GM12878 (cell line): ENCODE measurements at regions not wholly inside any gene's neighbourhood (a gene's known extent, or its start where the extent isn't known, plus 50 kb on each side); places are given as distances from the start of the nearest gene placed in this dataset.

ENCODE experiments used
- ATAC-seq: fragments of 200-7000 bp; cut with Tn5 transposase; 3 replicates; pipeline ENCODE4 v1.9.1; 2020; ENCODE audit warnings: mild to moderate bottlenecking, moderate library complexity
- BruUV-seq: library from RNA; stranded (reverse); fragments of 400-500 nt; replicated peaks from 2 replicates; lab custom pipeline; 2021; lab: Mats Ljungman, UMichigan
- CTCF ChIA-PET: fragments of 300-600 bp; sonication (Branson Sonifier 250); formaldehyde crosslinking; extraction: SDS; loops from one replicate; lab custom pipeline; 2021; ENCODE audit warnings: inconsistent platforms; lab: Yijun Ruan, JAX
- POLR2A ChIA-PET: fragments of 350-600 bp; formaldehyde crosslinking; extraction: SDS; loops from one replicate; lab custom pipeline; 2021; ENCODE audit warnings: inconsistent platforms; lab: Charles Lee
- RAD21 ChIA-PET: fragments of 300-600 bp; sonication (Branson Sonifier 250); formaldehyde crosslinking; loops from one replicate; lab custom pipeline; 2023; ENCODE audit warnings: antibody characterized with exemption; ENCODE audit not compliant: unreplicated experiment; lab: Charles Lee
- SMC1A ChIA-PET: fragments of 300-600 bp; sonication (Branson Sonifier 250); formaldehyde crosslinking; loops from one replicate; lab custom pipeline; 2023; ENCODE audit not compliant: unreplicated experiment, uncharacterized antibody; lab: Charles Lee
- DNase-seq: peaks from one replicate; pipeline ENCODE4 v3.0.0-alpha.2; 2011; ENCODE audit warnings: low read depth, low spot score
- FAIRE-seq: peaks from 3 replicates; lab custom pipeline; 2011; peaks lifted over from hg19 to GRCh38; lab: Jason Lieb, UNC
- H2AFZ ChIP-seq: 2 replicates; pipeline ENCODE4 v1.6.0; 2011; ENCODE audit warnings: low read depth, low read length, control low read depth; ENCODE audit not compliant: control insufficient read depth
- H3K27ac ChIP-seq: 2 replicates; pipeline ENCODE4 v1.5.1; 2011; ENCODE audit warnings: control low read depth; ENCODE audit not compliant: control insufficient read depth, insufficient read depth
- H3K27me3 ChIP-seq, 2 experiments: replicated peaks in 1 of 2; 2 replicates each; pipeline versions ENCODE4 v1.6.0 to v1.6.1; 2011; ENCODE audit warnings: low read length in 1 of 2; ENCODE audit not compliant: control insufficient read depth in 2 of 2, insufficient read depth in 2 of 2
- H3K36me3 ChIP-seq, 2 experiments: 2 replicates each; pipeline ENCODE4 v1.5.1; 2011; ENCODE audit warnings: low read length in 1 of 2; ENCODE audit not compliant: control insufficient read depth in 2 of 2, insufficient read depth in 2 of 2
- H3K4me1 ChIP-seq: 2 replicates; pipeline ENCODE4 v1.6.1; 2011; ENCODE audit warnings: mild to moderate bottlenecking, low read length, moderate library complexity, mixed read lengths; ENCODE audit not compliant: control insufficient read depth, insufficient read depth
- H3K4me2 ChIP-seq: 2 replicates; pipeline ENCODE4 v1.6.0; 2011; ENCODE audit warnings: control low read depth; ENCODE audit not compliant: control insufficient read depth, insufficient read depth
- H3K4me3 ChIP-seq: fragments of 200-600 bp; sonication (generic); 2 replicates; pipeline ENCODE4 v1.5.1; 2016
- H3K79me2 ChIP-seq: 2 replicates; pipeline ENCODE4 v1.6.0; 2011; ENCODE audit warnings: low read length; ENCODE audit not compliant: control insufficient read depth, insufficient read depth
- H3K9ac ChIP-seq: 2 replicates; pipeline ENCODE4 v1.8.0; 2011; ENCODE audit warnings: low read length, control low read depth, mixed read lengths; ENCODE audit not compliant: control insufficient read depth, insufficient read depth
- H3K9me3 ChIP-seq: replicated peaks from 3 replicates; pipeline ENCODE4 v1.5.1; 2011; ENCODE audit warnings: mild to moderate bottlenecking, low read length; ENCODE audit not compliant: control insufficient read depth, insufficient read depth
- H4K20me1 ChIP-seq: 2 replicates; pipeline ENCODE4 v1.6.0; 2011; ENCODE audit not compliant: control insufficient read depth, insufficient read depth
- CHD1 ChIP-seq: IDR thresholded peaks from 2 replicates; pipeline ENCODE4 v1.6.1; 2012; ENCODE audit warnings: low read depth, low read length, improper control_type of control experiment
- EGR1 ChIP-seq, 2 experiments: IDR thresholded peaks; 1 replicate in 1 of 2; 2 replicates in 1 of 2; pipeline ENCODE4 v1.6.1; 2011 to 2012; ENCODE audit warnings: low read depth in 2 of 2, low read length in 2 of 2, borderline replicate concordance in 1 of 2, mild to moderate bottlenecking in 1 of 2, moderate library complexity in 1 of 2
- ESRRA ChIP-seq: IDR thresholded peaks from 2 replicates; pipeline ENCODE4 v1.6.1; 2012; ENCODE audit warnings: mild to moderate bottlenecking, low read length, improper control_type of control experiment
- GABPA ChIP-seq: IDR thresholded peaks from 2 replicates; pipeline ENCODE4 v1.6.1; 2014; ENCODE audit warnings: antibody characterized with exemption, low read depth, mild to moderate bottlenecking, inconsistent platforms
- GATAD2B ChIP-seq: fragments of 450-650 bp; conservative IDR thresholded peaks from 2 replicates; pipeline ENCODE4 v1.6.1; 2017; ENCODE audit warnings: low read depth, mild to moderate bottlenecking, moderate library complexity
- HCFC1 ChIP-seq: fragments of 150-350 bp; IDR thresholded peaks from 2 replicates; pipeline ENCODE4 v1.6.1; 2014; ENCODE audit warnings: low read length
- IKZF1 ChIP-seq: fragments of 450-650 bp; conservative IDR thresholded peaks from 2 replicates; pipeline ENCODE4 v1.6.1; 2017; ENCODE audit warnings: antibody characterized with exemption, mild to moderate bottlenecking
- JUNB ChIP-seq: IDR thresholded peaks from 2 replicates; pipeline ENCODE4 v1.6.1; 2016; ENCODE audit warnings: antibody characterized with exemption, mild to moderate bottlenecking
- LARP7 ChIP-seq: fragments of 450-650 bp; IDR thresholded peaks from 2 replicates; pipeline ENCODE4 v1.6.1; 2017; ENCODE audit warnings: mild to moderate bottlenecking
- NFYA ChIP-seq: IDR thresholded peaks from 2 replicates; pipeline ENCODE4 v1.6.1; 2011; ENCODE audit warnings: low read depth, mild to moderate bottlenecking, low read length, improper control_type of control experiment, borderline replicate concordance
- PAX8 ChIP-seq: fragments of 450-650 bp; IDR thresholded peaks from 2 replicates; pipeline ENCODE4 v1.6.1; 2017; ENCODE audit warnings: mild to moderate bottlenecking, moderate library complexity
- SMAD5 ChIP-seq: IDR thresholded peaks from 2 replicates; pipeline ENCODE4 v1.6.1; 2016; ENCODE audit warnings: antibody characterized with exemption, low read depth
- TCF12 ChIP-seq: IDR thresholded peaks from 2 replicates; pipeline ENCODE4 v1.6.1; 2011; ENCODE audit warnings: low read depth, mild to moderate bottlenecking, low read length
- TCF7 ChIP-seq: IDR thresholded peaks from 2 replicates; pipeline ENCODE4 v1.6.1; 2014; ENCODE audit warnings: antibody characterized with exemption, borderline replicate concordance
- ZNF217 ChIP-seq: fragments of 450-650 bp; IDR thresholded peaks from 2 replicates; pipeline ENCODE4 v1.6.1; 2017; ENCODE audit warnings: antibody characterized with exemption, mild to moderate bottlenecking
- WGBS: methylation state at CpG from one replicate; pipeline ENCODE4 v1.1.6; 2016; ENCODE audit warnings: low lambda C conversion rate; ENCODE audit not compliant: insufficient replicate concordance, insufficient coverage; ENCODE audit errors: missing lambda C conversion rate; 5-methylcytosine and 5-hydroxymethylcytosine counted together
- in situ Hi-C: fragments of 300-500 bp; cut with MboI; formaldehyde crosslinking; loops from 9 replicates; pipeline ENCODE4 v1.14.3; 2018; ENCODE audit warnings: mixed read lengths
- intact Hi-C: fragments of 100-400 bp; cut with micrococcal nuclease; formaldehyde crosslinking; loops from one replicate; pipeline ENCODE4 v1.14.2; 2022; ENCODE audit not compliant: unreplicated experiment

- Histone ChIP-seq H3K27ac (no peak overlapping the region), H4K20me1 (no peaks in the 10 kb centered on the region), H3K9ac (no peak overlapping the region), H3K27me3 (no peaks in the 10 kb centered on the region), H2AFZ (no peak overlapping the region)
- RAD21 ChIA-PET, result interaction anchor here (0.7 kb wide), 1 partner anchor 37 kb away, joined by 4 read pairs; no protein-coding TSS in a partner anchor
- in situ Hi-C loops, result no loop called here
- SMC1A ChIA-PET, result interaction anchor here (1.1 kb wide), 1 partner anchor 12 kb away, joined by 3 read pairs; no protein-coding TSS in a partner anchor
- DNase-seq (no peak), FAIRE-seq (no peak)
- no TSS peak for BruUV-seq
- POLR2A ChIA-PET, result no interaction called here
- intact Hi-C loops, result no loop called here
- WGBS, result 0% methylated on average over 2 of the region's 2 CpGs
- no peak for TF ChIP-seq LARP7
- no peak for TF ChIP-seq NFYA
- TF ChIP-seq, all 136 proteins: peak for 0
- no peak overlapping the region for H3K4me3 ChIP-seq
- no peaks in the 10 kb centered on the region for H3K9me3 ChIP-seq
- no peak for ATAC-seq
- H3K79me2 ChIP-seq, result no peaks in the 10 kb centered on the region
- no peak overlapping the region for H3K4me2 ChIP-seq
- H3K4me1 ChIP-seq, result no peaks in the 10 kb centered on the region
- H3K36me3 ChIP-seq, result no peaks in the 10 kb centered on the region
- CTCF ChIA-PET, result no interaction called here
These were observed 504.8 kb downstream of the MEI4 start for GRCh38 chr6:78157606-78158005.

GRCh38 chr6:78188891-78189290, 536.1 kb downstream of the MEI4 start:
- H2AFZ ChIP-seq, result no peak overlapping the region
- BruUV-seq, result no TSS peak
- no peak overlapping the region for H3K4me3 ChIP-seq
- no peak for TF ChIP-seq TCF7
- no peak for TF ChIP-seq TCF12
- no peak for TF ChIP-seq GABPA
- no peak for TF ChIP-seq PAX8
- TF ChIP-seq ESRRA, result no peak
- no peak for TF ChIP-seq HCFC1
- TF ChIP-seq CHD1, result no peak
- no peak for TF ChIP-seq GATAD2B
- no peak for TF ChIP-seq SMAD5
- no peak for TF ChIP-seq IKZF1
- TF ChIP-seq JUNB, result no peak
- TF ChIP-seq EGR1 (IDR thresholded peaks at IDR 0.05; ENCODE audit: borderline replicate concordance in 1 of 2, low read depth in 2 of 2, low read length in 2 of 2), result no peak
- TF ChIP-seq ZNF217, result no peak
- in situ Hi-C loops (no loop called here), intact Hi-C loops (no loop called here)
- DNase-seq (no peak), FAIRE-seq (no peak), ATAC-seq (no peak)
- ChIA-PET SMC1A (no interaction called here), CTCF (no interaction called here), RAD21 (no interaction called here), POLR2A (no interaction called here)
- H3K4me2 ChIP-seq, result no peak overlapping the region
- H3K27me3 ChIP-seq, result no peaks in the 10 kb centered on the region
- H3K27ac ChIP-seq, result no peak overlapping the region
- H3K9ac ChIP-seq, result no peak overlapping the region
- no peaks in the 10 kb centered on the region for H3K79me2 ChIP-seq
- no peaks in the 10 kb centered on the region; the same call in 2 of the 3 replicates for H3K9me3 ChIP-seq
- no peaks in the 10 kb centered on the region for H3K4me1 ChIP-seq
- no peaks in the 10 kb centered on the region for H4K20me1 ChIP-seq
- 0% methylated on average over 2 of the region's 2 CpGs for WGBS
- no peaks in the 10 kb centered on the region for H3K36me3 ChIP-seq
